ENCODE measurements at regions not wholly inside any gene's neighbourhood (a gene's known extent, or its start where the extent isn't known, plus 50 kb on each side); places are given as distances from the start of the nearest gene placed in this dataset.
"Not testable (repeated sequence)": the region's sequence is repeated elsewhere in the genome, so short reads cannot be mapped to it uniquely, and the experiment has no call there.

GRCh38 chr3:27813255-27813654, 91.1 kb upstream of the EOMES start:
- H3K27ac ChIP-seq (ENCODE audit: low read depth, low read length): no peak overlapping the region

GRCh38 chr3:27821609-27822008, 99.5 kb upstream of the EOMES start:
- not testable (repeated sequence) for H3K9me3 ChIP-seq (ENCODE audit: control insufficient read depth in 5 of 5, low read length in 5 of 5); H3K4me3 ChIP-seq (ENCODE audit: low read depth in 1 of 5, low read length in 5 of 5); H3K9ac ChIP-seq (ENCODE audit: low read length in 5 of 5); H3K27ac ChIP-seq (ENCODE audit: low read depth, low read length); H3K4me1 ChIP-seq (ENCODE audit: control insufficient read depth in 5 of 5, insufficient read depth in 5 of 5, low read length in 5 of 5); H3K36me3 ChIP-seq (ENCODE audit: control insufficient read depth in 5 of 5, insufficient read depth in 5 of 5, low read length in 5 of 5); H3K27me3 ChIP-seq (ENCODE audit: control insufficient read depth in 5 of 5, insufficient read depth in 4 of 5, low read length in 5 of 5)

More at GRCh38 chr3:27813255-27813654, 91.1 kb upstream of the EOMES start:
- no peaks in the 10 kb centered on the region for H3K27me3 ChIP-seq (ENCODE audit: control insufficient read depth in 5 of 5, insufficient read depth in 4 of 5, low read length in 5 of 5)
- H3K9ac ChIP-seq (ENCODE audit: low read length in 5 of 5): no peak overlapping the region
- H3K4me3 ChIP-seq (ENCODE audit: low read depth in 1 of 5, low read length in 5 of 5): no peak overlapping the region
- H3K36me3 ChIP-seq (ENCODE audit: control insufficient read depth in 5 of 5, insufficient read depth in 5 of 5, low read length in 5 of 5): no peaks in the 10 kb centered on the region
- H3K9me3 ChIP-seq (ENCODE audit: control insufficient read depth in 5 of 5, low read length in 5 of 5): no peaks in the 10 kb centered on the region
- H3K4me1 ChIP-seq (ENCODE audit: control insufficient read depth in 5 of 5, insufficient read depth in 5 of 5, low read length in 5 of 5): no peaks in the 10 kb centered on the region

GRCh38 chr3:27824312-27825200, 102.4 kb upstream of the EOMES start:
- H3K27ac ChIP-seq (ENCODE audit: low read depth, low read length): no peak overlapping the region
- H3K27me3 ChIP-seq (ENCODE audit: control insufficient read depth in 5 of 5, insufficient read depth in 4 of 5, low read length in 5 of 5): no peaks in the 10 kb centered on the region
- no peak overlapping the region for H3K4me3 ChIP-seq (ENCODE audit: low read depth in 1 of 5, low read length in 5 of 5)
- H3K4me1 ChIP-seq (ENCODE audit: control insufficient read depth in 5 of 5, insufficient read depth in 5 of 5, low read length in 5 of 5): no peaks in the 10 kb centered on the region
- no peaks in the 10 kb centered on the region for H3K9me3 ChIP-seq (ENCODE audit: control insufficient read depth in 5 of 5, low read length in 5 of 5)
- no peaks in the 10 kb centered on the region for H3K36me3 ChIP-seq (ENCODE audit: control insufficient read depth in 5 of 5, insufficient read depth in 5 of 5, low read length in 5 of 5)
- H3K9ac ChIP-seq (ENCODE audit: low read length in 5 of 5): no peak overlapping the region

- H3K4me1 ChIP-seq (ENCODE audit: control insufficient read depth in 5 of 5, insufficient read depth in 5 of 5, low read length in 5 of 5): no peaks in the 10 kb centered on the region
- H3K4me3 ChIP-seq (ENCODE audit: low read depth in 1 of 5, low read length in 5 of 5): no peak overlapping the region
- H3K27me3 ChIP-seq (ENCODE audit: control insufficient read depth in 5 of 5, insufficient read depth in 4 of 5, low read length in 5 of 5): no peaks in the 10 kb centered on the region
- no peak overlapping the region for H3K27ac ChIP-seq (ENCODE audit: low read depth, low read length)
- no peak overlapping the region for H3K9ac ChIP-seq (ENCODE audit: low read length in 5 of 5)
- H3K36me3 ChIP-seq (ENCODE audit: control insufficient read depth in 5 of 5, insufficient read depth in 5 of 5, low read length in 5 of 5): no peaks in the 10 kb centered on the region
- no peaks in the 10 kb centered on the region for H3K9me3 ChIP-seq (ENCODE audit: control insufficient read depth in 5 of 5, low read length in 5 of 5)
Measured at GRCh38 chr3:27826448-27826847, 104.3 kb upstream of the EOMES start.

GRCh38 chr3:27827041-27827440, 104.9 kb upstream of the EOMES start:
- no peak overlapping the region for H3K4me3 ChIP-seq (ENCODE audit: low read depth in 1 of 5, low read length in 5 of 5)
- H3K36me3 ChIP-seq (ENCODE audit: control insufficient read depth in 5 of 5, insufficient read depth in 5 of 5, low read length in 5 of 5): no peaks in the 10 kb centered on the region
- H3K9ac ChIP-seq (ENCODE audit: low read length in 5 of 5): no peak overlapping the region
- H3K9me3 ChIP-seq (ENCODE audit: control insufficient read depth in 5 of 5, low read length in 5 of 5): peaks cover 0 to 2% (median 0%) of the 10 kb centered on the region in 5 donors
- H3K27me3 ChIP-seq (ENCODE audit: control insufficient read depth in 5 of 5, insufficient read depth in 4 of 5, low read length in 5 of 5): no peaks in the 10 kb centered on the region
- H3K4me1 ChIP-seq (ENCODE audit: control insufficient read depth in 5 of 5, insufficient read depth in 5 of 5, low read length in 5 of 5): no peaks in the 10 kb centered on the region
- H3K27ac ChIP-seq (ENCODE audit: low read depth, low read length): no peak overlapping the region

- Histone ChIP-seq H3K9me3 (ENCODE audit: control insufficient read depth in 5 of 5, low read length in 5 of 5) (no peaks in the 10 kb centered on the region), H3K4me3 (ENCODE audit: low read depth in 1 of 5, low read length in 5 of 5) (no peak overlapping the region), H3K36me3 (ENCODE audit: control insufficient read depth in 5 of 5, insufficient read depth in 5 of 5, low read length in 5 of 5) (no peaks in the 10 kb centered on the region), H3K9ac (ENCODE audit: low read length in 5 of 5) (no peak overlapping the region), H3K27ac (ENCODE audit: low read depth, low read length) (no peak overlapping the region), H3K27me3 (ENCODE audit: control insufficient read depth in 5 of 5, insufficient read depth in 4 of 5, low read length in 5 of 5) (no peaks in the 10 kb centered on the region), H3K4me1 (ENCODE audit: control insufficient read depth in 5 of 5, insufficient read depth in 5 of 5, low read length in 5 of 5) (no peaks in the 10 kb centered on the region)
Measured at GRCh38 chr3:27840807-27841594, 118.9 kb upstream of the EOMES start.

GRCh38 chr3:27844052-27844675, 122.0 kb upstream of the EOMES start:
- no peak overlapping the region for H3K4me3 ChIP-seq (ENCODE audit: low read depth in 1 of 5, low read length in 5 of 5)
- no peak overlapping the region for H3K9ac ChIP-seq (ENCODE audit: low read length in 5 of 5)
- H3K9me3 ChIP-seq (ENCODE audit: control insufficient read depth in 5 of 5, low read length in 5 of 5): no peaks in the 10 kb centered on the region
- H3K27me3 ChIP-seq (ENCODE audit: control insufficient read depth in 5 of 5, insufficient read depth in 4 of 5, low read length in 5 of 5): no peaks in the 10 kb centered on the region
- H3K27ac ChIP-seq (ENCODE audit: low read depth, low read length): no peak overlapping the region
- no peaks in the 10 kb centered on the region for H3K36me3 ChIP-seq (ENCODE audit: control insufficient read depth in 5 of 5, insufficient read depth in 5 of 5, low read length in 5 of 5)
- H3K4me1 ChIP-seq (ENCODE audit: control insufficient read depth in 5 of 5, insufficient read depth in 5 of 5, low read length in 5 of 5): no peaks in the 10 kb centered on the region

GRCh38 chr3:27847697-27848096, 125.6 kb upstream of the EOMES start:
- no peak overlapping the region for H3K27ac ChIP-seq (ENCODE audit: low read depth, low read length)
- H3K4me3 ChIP-seq (ENCODE audit: low read depth in 1 of 5, low read length in 5 of 5): no peak overlapping the region
- no peak overlapping the region for H3K9ac ChIP-seq (ENCODE audit: low read length in 5 of 5)
- H3K9me3 ChIP-seq (ENCODE audit: control insufficient read depth in 5 of 5, low read length in 5 of 5): peaks cover 0 to 6% (median 0%) of the 10 kb centered on the region in 5 donors
- no peaks in the 10 kb centered on the region for H3K27me3 ChIP-seq (ENCODE audit: control insufficient read depth in 5 of 5, insufficient read depth in 4 of 5, low read length in 5 of 5)
- H3K36me3 ChIP-seq (ENCODE audit: control insufficient read depth in 5 of 5, insufficient read depth in 5 of 5, low read length in 5 of 5): no peaks in the 10 kb centered on the region
- H3K4me1 ChIP-seq (ENCODE audit: control insufficient read depth in 5 of 5, insufficient read depth in 5 of 5, low read length in 5 of 5): no peaks in the 10 kb centered on the region

- H3K9ac ChIP-seq (ENCODE audit: low read length in 5 of 5): no peak overlapping the region
- no peak overlapping the region for H3K27ac ChIP-seq (ENCODE audit: low read depth, low read length)
- H3K9me3 ChIP-seq (ENCODE audit: control insufficient read depth in 5 of 5, low read length in 5 of 5): peaks cover 0 to 6% (median under 1%) of the 10 kb centered on the region in 5 donors
- H3K4me1 ChIP-seq (ENCODE audit: control insufficient read depth in 5 of 5, insufficient read depth in 5 of 5, low read length in 5 of 5): no peaks in the 10 kb centered on the region
- H3K27me3 ChIP-seq (ENCODE audit: control insufficient read depth in 5 of 5, insufficient read depth in 4 of 5, low read length in 5 of 5): no peaks in the 10 kb centered on the region
- H3K36me3 ChIP-seq (ENCODE audit: control insufficient read depth in 5 of 5, insufficient read depth in 5 of 5, low read length in 5 of 5): no peaks in the 10 kb centered on the region
- H3K4me3 ChIP-seq (ENCODE audit: low read depth in 1 of 5, low read length in 5 of 5): no peak overlapping the region
Measured at GRCh38 chr3:27848826-27849225, 126.7 kb upstream of the EOMES start.

GRCh38 chr3:27859821-27860220, 137.7 kb upstream of the EOMES start:
- no peak overlapping the region for H3K4me3 ChIP-seq (ENCODE audit: low read depth in 1 of 5, low read length in 5 of 5)
- no peaks in the 10 kb centered on the region for H3K27me3 ChIP-seq (ENCODE audit: control insufficient read depth in 5 of 5, insufficient read depth in 4 of 5, low read length in 5 of 5)
- H3K9ac ChIP-seq (ENCODE audit: low read length in 5 of 5): no peak overlapping the region
- H3K9me3 ChIP-seq (ENCODE audit: control insufficient read depth in 5 of 5, low read length in 5 of 5): peaks cover 0 to 14% (median 4%) of the 10 kb centered on the region in 5 donors
- H3K4me1 ChIP-seq (ENCODE audit: control insufficient read depth in 5 of 5, insufficient read depth in 5 of 5, low read length in 5 of 5): no peaks in the 10 kb centered on the region
- H3K36me3 ChIP-seq (ENCODE audit: control insufficient read depth in 5 of 5, insufficient read depth in 5 of 5, low read length in 5 of 5): no peaks in the 10 kb centered on the region
- H3K27ac ChIP-seq (ENCODE audit: low read depth, low read length): no peak overlapping the region
